ENCODE measurements at regions not wholly inside any gene's neighbourhood (a gene's known extent, or its start where the extent isn't known, plus 50 kb on each side); places are given as distances from the start of the nearest gene placed in this dataset.

GRCh38 chr1:20423169-20423795 is 62.7 kb downstream of the CAMK2N1 start:
- in situ Hi-C loops (cut with HindIII; ENCODE audit: low pct_unique_long_range_greater_than_20kb, low sequenced_read_pairs) (no loop called here), intact Hi-C loops (cut with micrococcal nuclease; ENCODE audit: unreplicated experiment) (no loop called here)
- ChIA-PET POLR2A (no interaction called here), CTCF (no interaction called here)
- no peak overlapping the region for H3K27ac ChIP-seq (ENCODE audit: low read length)
- TF ChIP-seq CTCF (IDR thresholded peaks at IDR 0.05), result no peak
- TF ChIP-seq REST (IDR thresholded peaks at IDR 0.05; ENCODE audit: insufficient read depth in 1 of 2, low read depth in 2 of 2, low read length in 1 of 2), result no peak
- TF ChIP-seq TCF7L2 (IDR thresholded peaks at IDR 0.05; ENCODE audit: low read depth, low read length), result no peak
- no peak for TF ChIP-seq SIN3A (IDR thresholded peaks at IDR 0.05; ENCODE audit: borderline replicate concordance, insufficient read depth, low read depth, low read length)
- no peak for TF ChIP-seq POLR2AphosphoS5 (IDR thresholded peaks at IDR 0.05; ENCODE audit: low read depth, low read length)
- no peak for ATAC-seq
- DNase-seq (ENCODE audit: low read depth, low spot score), result no peak
- H3K36me3 ChIP-seq (ENCODE audit: control insufficient read depth, insufficient read depth, low read length), result no peaks in the 10 kb centered on the region
- no TSS peak for BruUV-seq (replicated peaks)
- H3K9me3 ChIP-seq (ENCODE audit: control insufficient read depth, insufficient read depth, low read depth, low read length), result peaks cover 17% of the 10 kb centered on the region
- no peaks in the 10 kb centered on the region; the same call in none of the 2 replicates for H3K27me3 ChIP-seq (ENCODE audit: control insufficient read depth, insufficient read depth, low read length)
- H3K4me3 ChIP-seq (ENCODE audit: low read depth in 2 of 2, low read length in 2 of 2), result no peak overlapping the region
- peaks cover 4% of the 10 kb centered on the region for H3K4me1 ChIP-seq (ENCODE audit: control insufficient read depth, insufficient read depth, low read length)

GRCh38 chr1:20421441-20421840 is 64.6 kb downstream of the CAMK2N1 start:
- ATAC-seq, result no peak
- H3K9me3 ChIP-seq (ENCODE audit: control insufficient read depth, insufficient read depth, low read depth, low read length), result peaks cover 17% of the 10 kb centered on the region
- H3K36me3 ChIP-seq (ENCODE audit: control insufficient read depth, insufficient read depth, low read length), result no peaks in the 10 kb centered on the region
- H3K4me3 ChIP-seq (ENCODE audit: low read depth in 2 of 2, low read length in 2 of 2), result no peak overlapping the region
- TF ChIP-seq CTCF (IDR thresholded peaks at IDR 0.05), result no peak
- BruUV-seq (replicated peaks), result no TSS peak
- no peak for DNase-seq (ENCODE audit: low read depth, low spot score)
- in situ Hi-C loops (cut with HindIII; ENCODE audit: low pct_unique_long_range_greater_than_20kb, low sequenced_read_pairs), result no loop called here
- H3K27me3 ChIP-seq (ENCODE audit: control insufficient read depth, insufficient read depth, low read length), result no peaks in the 10 kb centered on the region; the same call in none of the 2 replicates
- POLR2A ChIA-PET, result no interaction called here
- intact Hi-C loops (cut with micrococcal nuclease; ENCODE audit: unreplicated experiment), result no loop called here
- H3K4me1 ChIP-seq (ENCODE audit: control insufficient read depth, insufficient read depth, low read length), result no peaks in the 10 kb centered on the region; the same call in 1 of the 2 replicates
- no peak overlapping the region for H3K27ac ChIP-seq (ENCODE audit: low read length)
- CTCF ChIA-PET, result no interaction called here

Data from Panc1 (cell line).